ENCODE measurements at regions not wholly inside any gene's neighbourhood (a gene's known extent, or its start where the extent isn't known, plus 50 kb on each side); places are given as distances from the start of the nearest gene placed in this dataset.

- no peaks in the 10 kb centered on the region for H3K9me3 ChIP-seq (ENCODE audit: low read length)
- no peaks in the 10 kb centered on the region for H3K27me3 ChIP-seq (ENCODE audit: low read length)
- H3K79me2 ChIP-seq (ENCODE audit: low read length): no peaks in the 10 kb centered on the region
- no TSS peak for BruUV-seq (replicated peaks)
- H3K9ac ChIP-seq (ENCODE audit: low read length): no peak overlapping the region
- H3K27ac ChIP-seq (ENCODE audit: low read length): no peak overlapping the region
- H3K4me1 ChIP-seq (ENCODE audit: insufficient read depth, low read length): peaks cover 6% of the 10 kb centered on the region; the same call in 1 of the 2 replicates
- no peak for TF ChIP-seq EZH2phosphoT487 (IDR thresholded peaks at IDR 0.05; ENCODE audit: borderline replicate concordance, low read length)
- TF ChIP-seq, protein P1, sequence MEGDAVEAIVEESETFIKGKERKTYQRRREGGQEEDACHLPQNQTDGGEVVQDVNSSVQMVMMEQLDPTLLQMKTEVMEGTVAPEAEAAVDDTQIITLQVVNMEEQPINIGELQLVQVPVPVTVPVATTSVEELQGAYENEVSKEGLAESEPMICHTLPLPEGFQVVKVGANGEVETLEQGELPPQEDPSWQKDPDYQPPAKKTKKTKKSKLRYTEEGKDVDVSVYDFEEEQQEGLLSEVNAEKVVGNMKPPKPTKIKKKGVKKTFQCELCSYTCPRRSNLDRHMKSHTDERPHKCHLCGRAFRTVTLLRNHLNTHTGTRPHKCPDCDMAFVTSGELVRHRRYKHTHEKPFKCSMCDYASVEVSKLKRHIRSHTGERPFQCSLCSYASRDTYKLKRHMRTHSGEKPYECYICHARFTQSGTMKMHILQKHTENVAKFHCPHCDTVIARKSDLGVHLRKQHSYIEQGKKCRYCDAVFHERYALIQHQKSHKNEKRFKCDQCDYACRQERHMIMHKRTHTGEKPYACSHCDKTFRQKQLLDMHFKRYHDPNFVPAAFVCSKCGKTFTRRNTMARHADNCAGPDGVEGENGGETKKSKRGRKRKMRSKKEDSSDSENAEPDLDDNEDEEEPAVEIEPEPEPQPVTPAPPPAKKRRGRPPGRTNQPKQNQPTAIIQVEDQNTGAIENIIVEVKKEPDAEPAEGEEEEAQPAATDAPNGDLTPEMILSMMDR (conservative IDR thresholded peaks at IDR 0.05; ENCODE audit: low read depth, low read length): no peak
- TF ChIP-seq EZH2 (IDR thresholded peaks at IDR 0.05; ENCODE audit: low read length, unreplicated experiment): no peak
- ATAC-seq (no peak), DNase-seq (no peak)
- H3K4me3 ChIP-seq (ENCODE audit: low read length): no peak overlapping the region
- POLR2A ChIA-PET (ENCODE audit: unreplicated experiment): no interaction called here
- no peaks in the 10 kb centered on the region for H3K36me3 ChIP-seq (ENCODE audit: low read depth, low read length)
- no peak overlapping the region for H3K4me2 ChIP-seq (ENCODE audit: low read length)
- H2AFZ ChIP-seq (ENCODE audit: low read length): no peak overlapping the region
- CTCF ChIA-PET: no interaction called here
- no peaks in the 10 kb centered on the region for H4K20me1 ChIP-seq (ENCODE audit: low read length)
- intact Hi-C loops (cut with micrococcal nuclease): no loop called here
- no peaks in the 10 kb centered on the region for H3K9me2 ChIP-seq (replicated peaks; ENCODE audit: low read length)
- H3F3A ChIP-seq (ENCODE audit: low read length, unreplicated experiment): no peaks in the 10 kb centered on the region
These were observed 763.4 kb downstream of the LRFN5 start for GRCh38 chr14:42370056-42370455.

GRCh38 chr14:42368234-42368633 is 761.6 kb downstream of the LRFN5 start:
- TF ChIP-seq EZH2 (IDR thresholded peaks at IDR 0.05; ENCODE audit: low read length, unreplicated experiment) (no peak), EZH2phosphoT487 (IDR thresholded peaks at IDR 0.05; ENCODE audit: borderline replicate concordance, low read length) (no peak)
- TF ChIP-seq, protein P1 (conservative IDR thresholded peaks at IDR 0.05; ENCODE audit: low read depth, low read length): no peak
- DNase-seq (no peak), ATAC-seq (no peak)
- no peaks in the 10 kb centered on the region for H3K36me3 ChIP-seq (ENCODE audit: low read depth, low read length)
- no peak overlapping the region for H2AFZ ChIP-seq (ENCODE audit: low read length)
- intact Hi-C loops (cut with micrococcal nuclease): no loop called here
- H3K9me3 ChIP-seq (ENCODE audit: low read length): no peaks in the 10 kb centered on the region
- H3K27me3 ChIP-seq (ENCODE audit: low read length): no peaks in the 10 kb centered on the region
- no peak overlapping the region for H3K27ac ChIP-seq (ENCODE audit: low read length)
- no peaks in the 10 kb centered on the region for H4K20me1 ChIP-seq (ENCODE audit: low read length)
- no peaks in the 10 kb centered on the region for H3K9me2 ChIP-seq (replicated peaks; ENCODE audit: low read length)
- CTCF ChIA-PET: no interaction called here
- H3K79me2 ChIP-seq (ENCODE audit: low read length): no peaks in the 10 kb centered on the region
- H3K9ac ChIP-seq (ENCODE audit: low read length): no peak overlapping the region
- no peak overlapping the region for H3K4me3 ChIP-seq (ENCODE audit: low read length)
- H3K4me1 ChIP-seq (ENCODE audit: insufficient read depth, low read length): no peaks in the 10 kb centered on the region
- H3K4me2 ChIP-seq (ENCODE audit: low read length): no peak overlapping the region
- BruUV-seq (replicated peaks): no TSS peak
- H3F3A ChIP-seq (ENCODE audit: low read length, unreplicated experiment): no peaks in the 10 kb centered on the region
- POLR2A ChIA-PET (ENCODE audit: unreplicated experiment): no interaction called here

DNA sequence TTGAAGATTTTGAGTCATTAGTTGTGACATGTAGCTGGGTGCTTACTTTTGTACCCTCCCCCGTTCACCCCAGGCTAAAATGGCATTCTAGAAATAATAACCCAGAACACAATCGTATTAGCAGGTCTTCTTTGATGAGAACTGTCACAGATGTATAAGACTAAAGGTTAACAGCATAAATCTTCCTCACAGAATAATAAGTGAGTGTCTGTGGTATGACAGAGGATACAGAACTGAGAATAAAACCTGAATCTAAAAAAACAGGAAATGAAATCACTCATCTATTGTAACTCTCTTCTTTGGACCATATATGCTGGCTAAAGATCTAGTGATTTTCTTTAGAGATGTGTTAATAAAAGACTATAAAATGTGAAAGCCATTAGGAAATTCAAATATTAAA is 746.6 kb downstream of the LRFN5 start:
- DNase-seq (no peak), ATAC-seq (no peak)
- no peak overlapping the region for H2AFZ ChIP-seq (ENCODE audit: low read length)
- TF ChIP-seq, protein P1 (conservative IDR thresholded peaks at IDR 0.05; ENCODE audit: low read depth, low read length): no peak
- no peak for TF ChIP-seq EZH2 (IDR thresholded peaks at IDR 0.05; ENCODE audit: low read length, unreplicated experiment)
- TF ChIP-seq EZH2phosphoT487 (IDR thresholded peaks at IDR 0.05; ENCODE audit: borderline replicate concordance, low read length): no peak
- H3K4me3 ChIP-seq (ENCODE audit: low read length): no peak overlapping the region
- H3K27me3 ChIP-seq (ENCODE audit: low read length): no peaks in the 10 kb centered on the region
- CTCF ChIA-PET: no interaction called here
- no peak overlapping the region for H3K4me2 ChIP-seq (ENCODE audit: low read length)
- H4K20me1 ChIP-seq (ENCODE audit: low read length): no peaks in the 10 kb centered on the region
- H3K9me2 ChIP-seq (replicated peaks; ENCODE audit: low read length): no peaks in the 10 kb centered on the region
- intact Hi-C loops (cut with micrococcal nuclease): no loop called here
- H3K79me2 ChIP-seq (ENCODE audit: low read length): no peaks in the 10 kb centered on the region
- no TSS peak for BruUV-seq (replicated peaks)
- POLR2A ChIA-PET (ENCODE audit: unreplicated experiment): no interaction called here
- H3K9ac ChIP-seq (ENCODE audit: low read length): no peak overlapping the region
- H3K4me1 ChIP-seq (ENCODE audit: insufficient read depth, low read length): no peaks in the 10 kb centered on the region
- no peak overlapping the region for H3K27ac ChIP-seq (ENCODE audit: low read length)
- H3K9me3 ChIP-seq (ENCODE audit: low read length): no peaks in the 10 kb centered on the region
- no peaks in the 10 kb centered on the region for H3F3A ChIP-seq (ENCODE audit: low read length, unreplicated experiment)
- H3K36me3 ChIP-seq (ENCODE audit: low read depth, low read length): no peaks in the 10 kb centered on the region

Data from PC-3 (cell line).